HL-60 (cell line): ENCODE measurements at regions not wholly inside any gene's neighbourhood (a gene's known extent, or its start where the extent isn't known, plus 50 kb on each side); places are given as distances from the start of the nearest gene placed in this dataset.

Source experiments
- GABPA ChIP-seq: IDR thresholded peaks from 2 replicates; pipeline ENCODE4 v1.6.1; 2012; ENCODE audit warnings: low read depth
- POLR2AphosphoS5 ChIP-seq: IDR thresholded peaks from 2 replicates; pipeline ENCODE4 v1.6.1; 2012; ENCODE audit warnings: low read depth
- SPI1 ChIP-seq: IDR thresholded peaks from 2 replicates; pipeline ENCODE4 v1.6.1; 2012; ENCODE audit warnings: low read depth, mild to moderate bottlenecking, borderline replicate concordance
- TF ChIP-seq, protein P1 (sequence below): IDR thresholded peaks from one replicate; pipeline ENCODE4 v1.5.1; 2011; ENCODE audit warnings: low read length, control low read depth, inconsistent platforms; ENCODE audit not compliant: insufficient read depth
- TF ChIP-seq, protein P2 (sequence below): IDR thresholded peaks from 2 replicates; pipeline ENCODE4 v1.6.1; 2012; ENCODE audit warnings: low read depth; ENCODE audit not compliant: insufficient replicate concordance

DNA sequence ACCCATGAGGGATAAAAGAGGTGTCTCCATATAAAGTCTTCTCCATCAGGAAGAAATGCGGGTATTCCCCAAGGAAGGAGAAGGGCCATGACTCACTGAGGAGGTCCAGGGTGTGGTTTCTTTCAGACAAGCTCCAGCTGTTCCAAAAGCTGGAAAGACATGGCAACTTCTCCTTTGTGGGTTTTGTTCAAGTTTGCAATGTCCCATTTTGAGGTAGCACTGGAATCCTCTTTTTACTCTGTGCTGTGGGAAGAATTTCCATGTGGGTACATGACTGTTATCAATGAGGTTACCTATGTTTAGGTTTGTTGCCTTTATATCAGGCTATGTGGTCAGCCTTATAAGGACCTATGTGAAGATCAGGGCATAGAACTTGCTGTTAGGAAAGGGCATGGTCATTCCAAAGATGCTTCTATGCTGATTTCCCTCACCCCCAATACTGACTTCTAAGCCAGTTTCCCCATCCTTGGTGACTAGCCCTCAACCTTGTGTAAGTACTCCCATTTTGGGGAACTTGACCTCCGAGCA is 697.5 kb downstream of the INHBA start:
- TF ChIP-seq, protein P1, sequence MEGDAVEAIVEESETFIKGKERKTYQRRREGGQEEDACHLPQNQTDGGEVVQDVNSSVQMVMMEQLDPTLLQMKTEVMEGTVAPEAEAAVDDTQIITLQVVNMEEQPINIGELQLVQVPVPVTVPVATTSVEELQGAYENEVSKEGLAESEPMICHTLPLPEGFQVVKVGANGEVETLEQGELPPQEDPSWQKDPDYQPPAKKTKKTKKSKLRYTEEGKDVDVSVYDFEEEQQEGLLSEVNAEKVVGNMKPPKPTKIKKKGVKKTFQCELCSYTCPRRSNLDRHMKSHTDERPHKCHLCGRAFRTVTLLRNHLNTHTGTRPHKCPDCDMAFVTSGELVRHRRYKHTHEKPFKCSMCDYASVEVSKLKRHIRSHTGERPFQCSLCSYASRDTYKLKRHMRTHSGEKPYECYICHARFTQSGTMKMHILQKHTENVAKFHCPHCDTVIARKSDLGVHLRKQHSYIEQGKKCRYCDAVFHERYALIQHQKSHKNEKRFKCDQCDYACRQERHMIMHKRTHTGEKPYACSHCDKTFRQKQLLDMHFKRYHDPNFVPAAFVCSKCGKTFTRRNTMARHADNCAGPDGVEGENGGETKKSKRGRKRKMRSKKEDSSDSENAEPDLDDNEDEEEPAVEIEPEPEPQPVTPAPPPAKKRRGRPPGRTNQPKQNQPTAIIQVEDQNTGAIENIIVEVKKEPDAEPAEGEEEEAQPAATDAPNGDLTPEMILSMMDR: no peak
- TF ChIP-seq, protein P2, sequence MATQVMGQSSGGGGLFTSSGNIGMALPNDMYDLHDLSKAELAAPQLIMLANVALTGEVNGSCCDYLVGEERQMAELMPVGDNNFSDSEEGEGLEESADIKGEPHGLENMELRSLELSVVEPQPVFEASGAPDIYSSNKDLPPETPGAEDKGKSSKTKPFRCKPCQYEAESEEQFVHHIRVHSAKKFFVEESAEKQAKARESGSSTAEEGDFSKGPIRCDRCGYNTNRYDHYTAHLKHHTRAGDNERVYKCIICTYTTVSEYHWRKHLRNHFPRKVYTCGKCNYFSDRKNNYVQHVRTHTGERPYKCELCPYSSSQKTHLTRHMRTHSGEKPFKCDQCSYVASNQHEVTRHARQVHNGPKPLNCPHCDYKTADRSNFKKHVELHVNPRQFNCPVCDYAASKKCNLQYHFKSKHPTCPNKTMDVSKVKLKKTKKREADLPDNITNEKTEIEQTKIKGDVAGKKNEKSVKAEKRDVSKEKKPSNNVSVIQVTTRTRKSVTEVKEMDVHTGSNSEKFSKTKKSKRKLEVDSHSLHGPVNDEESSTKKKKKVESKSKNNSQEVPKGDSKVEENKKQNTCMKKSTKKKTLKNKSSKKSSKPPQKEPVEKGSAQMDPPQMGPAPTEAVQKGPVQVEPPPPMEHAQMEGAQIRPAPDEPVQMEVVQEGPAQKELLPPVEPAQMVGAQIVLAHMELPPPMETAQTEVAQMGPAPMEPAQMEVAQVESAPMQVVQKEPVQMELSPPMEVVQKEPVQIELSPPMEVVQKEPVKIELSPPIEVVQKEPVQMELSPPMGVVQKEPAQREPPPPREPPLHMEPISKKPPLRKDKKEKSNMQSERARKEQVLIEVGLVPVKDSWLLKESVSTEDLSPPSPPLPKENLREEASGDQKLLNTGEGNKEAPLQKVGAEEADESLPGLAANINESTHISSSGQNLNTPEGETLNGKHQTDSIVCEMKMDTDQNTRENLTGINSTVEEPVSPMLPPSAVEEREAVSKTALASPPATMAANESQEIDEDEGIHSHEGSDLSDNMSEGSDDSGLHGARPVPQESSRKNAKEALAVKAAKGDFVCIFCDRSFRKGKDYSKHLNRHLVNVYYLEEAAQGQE: no peak
- TF ChIP-seq POLR2AphosphoS5 (no peak), GABPA (no peak), SPI1 (no peak)
